H9 (cell line): ENCODE measurements at regions not wholly inside any gene's neighbourhood (a gene's known extent, or its start where the extent isn't known, plus 50 kb on each side); places are given as distances from the start of the nearest gene placed in this dataset.

ENCODE experiments used
- DNase-seq: peaks from one replicate; pipeline ENCODE4 v3.0.0-alpha.2; 2017
- H2AFZ ChIP-seq: one replicate; pipeline ENCODE4 v1.6.1; 2013; ENCODE audit warnings: mild to moderate bottlenecking, low read length, control low read depth, moderate library complexity
- H2AK5ac ChIP-seq: 2 replicates; pipeline ENCODE4 v1.6.1; 2013; ENCODE audit warnings: low read length, control low read depth, mixed read lengths; ENCODE audit not compliant: insufficient read length
- H2BK120ac ChIP-seq: one replicate; pipeline ENCODE4 v1.6.1; 2013; ENCODE audit warnings: low read depth, mild to moderate bottlenecking, low read length, control low read depth, inconsistent platforms; ENCODE audit not compliant: poor library complexity, severe bottlenecking
- H2BK12ac ChIP-seq: 2 replicates; pipeline ENCODE4 v1.6.1; 2013; ENCODE audit warnings: low read length, control low read depth, mixed read lengths, low read depth; ENCODE audit not compliant: insufficient read length
- H2BK15ac ChIP-seq: 2 replicates; pipeline ENCODE4 v1.6.1; 2013; ENCODE audit warnings: low read depth, low read length, control low read depth
- H2BK20ac ChIP-seq: one replicate; pipeline ENCODE4 v1.6.1; 2013; ENCODE audit warnings: low read depth, mild to moderate bottlenecking, low read length, control low read depth, inconsistent platforms; ENCODE audit not compliant: poor library complexity, severe bottlenecking
- H2BK5ac ChIP-seq: 2 replicates; pipeline ENCODE4 v1.6.1; 2013; ENCODE audit warnings: low read length, control low read depth, mixed read lengths; ENCODE audit not compliant: insufficient read length
- H3K14ac ChIP-seq: 2 replicates; pipeline ENCODE4 v1.6.1; 2013; ENCODE audit warnings: low read length, control low read depth; ENCODE audit not compliant: insufficient read depth
- H3K18ac ChIP-seq: 2 replicates; pipeline ENCODE4 v1.6.1; 2013; ENCODE audit warnings: low read depth, mild to moderate bottlenecking, mixed read lengths, low read length, control low read depth; ENCODE audit not compliant: insufficient read length
- H3K23ac ChIP-seq: 2 replicates; pipeline ENCODE4 v1.6.1; 2013; ENCODE audit warnings: low read length, control low read depth, mixed read lengths, low read depth; ENCODE audit not compliant: insufficient read length
- H3K23me2 ChIP-seq: 2 replicates; pipeline ENCODE4 v1.6.1; 2013; ENCODE audit warnings: low read depth, mild to moderate bottlenecking, mixed read lengths, low read length, control low read depth; ENCODE audit not compliant: insufficient read length, poor library complexity, severe bottlenecking
- H3K27ac ChIP-seq: 2 replicates; pipeline ENCODE4 v1.5.1; 2013; ENCODE audit warnings: low read length, control low read depth, mixed read lengths, low read depth; ENCODE audit not compliant: insufficient read length
- H3K27me3 ChIP-seq: 2 replicates; pipeline ENCODE4 v1.6.1; 2013; ENCODE audit warnings: low read length, control low read depth, inconsistent platforms; ENCODE audit not compliant: insufficient read depth
- H3K4ac ChIP-seq: 2 replicates; pipeline ENCODE4 v1.6.1; 2013; ENCODE audit warnings: low read depth, mild to moderate bottlenecking, control low read depth, inconsistent platforms, low read length, moderate library complexity
- H3K4me1 ChIP-seq: 2 replicates; pipeline ENCODE4 v1.6.1; 2013; ENCODE audit warnings: low read length, control low read depth, inconsistent platforms; ENCODE audit not compliant: insufficient read depth
- H3K4me2 ChIP-seq: 2 replicates; pipeline ENCODE4 v1.6.1; 2013; ENCODE audit warnings: low read length, control low read depth, mixed read lengths; ENCODE audit not compliant: insufficient read length, insufficient read depth
- H3K56ac ChIP-seq: 2 replicates; pipeline ENCODE4 v1.6.1; 2013; ENCODE audit warnings: low read depth, mild to moderate bottlenecking, mixed read lengths, low read length, control low read depth; ENCODE audit not compliant: insufficient read length
- H3K79me1 ChIP-seq: 2 replicates; pipeline ENCODE4 v1.6.1; 2013; ENCODE audit warnings: low read depth, mild to moderate bottlenecking, moderate library complexity, low read length, control low read depth, inconsistent platforms; ENCODE audit not compliant: insufficient read depth, poor library complexity, severe bottlenecking
- H3K79me2 ChIP-seq: 2 replicates; pipeline ENCODE4 v1.6.1; 2013; ENCODE audit warnings: low read length, control low read depth, inconsistent platforms; ENCODE audit not compliant: insufficient read depth
- H3K9ac ChIP-seq: 2 replicates; pipeline ENCODE4 v1.6.1; 2013; ENCODE audit warnings: low read length, control low read depth, mixed read lengths; ENCODE audit not compliant: insufficient read length; ENCODE audit errors: extremely low read depth
- H3K9me3 ChIP-seq: one replicate; pipeline ENCODE4 v1.6.1; 2013; ENCODE audit warnings: low read depth, low read length, inconsistent platforms; ENCODE audit not compliant: control insufficient read depth
- H3T11ph ChIP-seq: one replicate; pipeline ENCODE4 v1.6.1; 2013; ENCODE audit warnings: mild to moderate bottlenecking, low read length, control low read depth, inconsistent platforms
- H4K20me1 ChIP-seq: one replicate; pipeline ENCODE4 v1.6.1; 2013; ENCODE audit not compliant: control insufficient read depth, insufficient read length, insufficient read depth
- H4K5ac ChIP-seq: 2 replicates; pipeline ENCODE4 v1.6.1; 2013; ENCODE audit warnings: low read depth, mild to moderate bottlenecking, mixed read lengths, low read length, control low read depth; ENCODE audit not compliant: insufficient read length
- H4K8ac ChIP-seq: replicated peaks from 2 replicates; pipeline ENCODE4 v1.6.1; 2013; ENCODE audit warnings: low read length, control low read depth, mixed read lengths, low read depth; ENCODE audit not compliant: insufficient read length
- H4K91ac ChIP-seq: 2 replicates; pipeline ENCODE4 v1.6.1; 2013; ENCODE audit warnings: low read depth, mild to moderate bottlenecking, moderate library complexity, mixed read lengths, low read length, control low read depth; ENCODE audit not compliant: insufficient read length
- H3K27ac Mint-ChIP-seq, 3 experiments: 2 replicates in 2 of 3; 3 replicates in 1 of 3; pipeline ENCODE4 v1.8.0; 2020 to 2021; ENCODE audit warnings: mixed read lengths in 3 of 3, mild to moderate bottlenecking in 1 of 3, moderate library complexity in 1 of 3
- H3K27me3 Mint-ChIP-seq: 2 replicates; pipeline ENCODE4 v1.8.0; 2021; ENCODE audit warnings: low read depth, mild to moderate bottlenecking, moderate library complexity, mixed read lengths
- H3K36me3 Mint-ChIP-seq, 3 experiments: 2 replicates in 2 of 3; 3 replicates in 1 of 3; pipeline ENCODE4 v1.8.0; 2020 to 2021; ENCODE audit warnings: low read depth in 3 of 3, mixed read lengths in 3 of 3; ENCODE audit not compliant: insufficient read depth in 1 of 3
- H3K4me1 Mint-ChIP-seq, 2 experiments: 2 replicates each; pipeline ENCODE4 v1.8.0; 2020; ENCODE audit warnings: mixed read lengths in 2 of 2
- H3K4me3 Mint-ChIP-seq, 2 experiments: 2 replicates in 1 of 2; 3 replicates in 1 of 2; pipeline ENCODE4 v1.8.0; 2020 to 2021; ENCODE audit warnings: mild to moderate bottlenecking in 2 of 2, mixed read lengths in 2 of 2, moderate library complexity in 1 of 2
- H3K9me3 Mint-ChIP-seq, 2 experiments: 2 replicates in 1 of 2; 3 replicates in 1 of 2; pipeline ENCODE4 v1.8.0; 2020; ENCODE audit warnings: mild to moderate bottlenecking in 2 of 2, mixed read lengths in 2 of 2, moderate library complexity in 1 of 2
- CTCF ChIP-seq: fragments of 200-600 bp; sonication (generic); conservative IDR thresholded peaks from 3 replicates; pipeline ENCODE4 v1.8.0; 2021; ENCODE audit warnings: antibody characterized with exemption, mild to moderate bottlenecking
- WGBS: extraction: QIAGEN DNeasy Blood & Tissue Kit; methylation state at CpG from one replicate; pipeline ENCODE4 v1.1.7; 2013; ENCODE audit warnings: missing lambda C conversion rate, low lambda C conversion rate, mixed read lengths; ENCODE audit not compliant: insufficient read length; ENCODE audit errors: extremely low coverage; 5-methylcytosine and 5-hydroxymethylcytosine counted together

- Mint-ChIP-seq H3K4me3 (no peak overlapping the region), H3K9me3 (no peaks in the 10 kb centered on the region; a peak in 1 of 5 replicates), H3K27me3 (no peaks in the 10 kb centered on the region; the same call in 1 of the 2 replicates), H3K4me1 (peaks cover 6 to 7% of the 10 kb centered on the region in 2 experiments), H3K36me3 (no peaks in the 10 kb centered on the region), H3K27ac (no peak overlapping the region)
- no peaks in the 10 kb centered on the region for H3K27me3 ChIP-seq
- H3K18ac ChIP-seq, result no peak overlapping the region
- H3K79me2 ChIP-seq, result no peaks in the 10 kb centered on the region
- no peak overlapping the region for H4K5ac ChIP-seq
- no peak overlapping the region for H3K56ac ChIP-seq
- no peak overlapping the region for H3K4ac ChIP-seq
- no peak overlapping the region for H2BK12ac ChIP-seq
- no peaks in the 10 kb centered on the region for H3K79me1 ChIP-seq
- no peaks in the 10 kb centered on the region for H3K23me2 ChIP-seq
- H2BK20ac ChIP-seq, result no peak overlapping the region
- H3K4me1 ChIP-seq, result no peaks in the 10 kb centered on the region
- no peak overlapping the region for H3K9ac ChIP-seq
- no CpG with 5 or more reads among the region's 3 CpGs for WGBS
- H2AK5ac ChIP-seq, result no peak overlapping the region
- no peak overlapping the region for H3K23ac ChIP-seq
- H3K4me2 ChIP-seq, result no peak overlapping the region
- no peak overlapping the region for H2BK5ac ChIP-seq
- H4K20me1 ChIP-seq, result no peaks in the 10 kb centered on the region
- no peak overlapping the region for H4K8ac ChIP-seq
- TF ChIP-seq CTCF, result no peak
- H3K27ac ChIP-seq, result no peak overlapping the region
- no peak overlapping the region for H4K91ac ChIP-seq
- H3K9me3 ChIP-seq, result no peaks in the 10 kb centered on the region
- H2BK15ac ChIP-seq, result no peak overlapping the region
- DNase-seq, result no peak
- H2AFZ ChIP-seq, result no peak overlapping the region
- H3K14ac ChIP-seq, result no peak overlapping the region
- no peak overlapping the region for H2BK120ac ChIP-seq
- no peak overlapping the region for H3T11ph ChIP-seq
These were observed 293.1 kb downstream of the RPAP3 start for GRCh38 chr12:47412601-47413236.
